SH-SY5Y (cell line): ENCODE measurements at regions not wholly inside any gene's neighbourhood (a gene's known extent, or its start where the extent isn't known, plus 50 kb on each side); places are given as distances from the start of the nearest gene placed in this dataset.

ENCODE experiments used
- GATA2 ChIP-seq: IDR thresholded peaks from 2 replicates; pipeline ENCODE4 v1.6.1; 2011; ENCODE audit warnings: mild to moderate bottlenecking, low read depth, low read length
- GATA3 ChIP-seq: IDR thresholded peaks from 2 replicates; pipeline ENCODE4 v1.6.1; 2011; ENCODE audit warnings: low read depth, mild to moderate bottlenecking, low read length, moderate library complexity

GRCh38 chr6:44507014-44507413 lies 119.5 kb downstream of the CDC5L start:
- TF ChIP-seq GATA2 (no peak), GATA3 (no peak)
